Small intestine (tissue), 7 donors: ENCODE measurements at regions not wholly inside any gene's neighbourhood (a gene's known extent, or its start where the extent isn't known, plus 50 kb on each side); places are given as distances from the start of the nearest gene placed in this dataset.

Experiments used
- DNase-seq, 2 donors: peaks; one replicate each; pipeline versions ENCODE4 v3.0.0 to v3.0.0-alpha.2; 2013
- FAIRE-seq: peaks from 2 replicates; lab custom pipeline; 2012; peaks lifted over from hg19 to GRCh38; lab: Jason Lieb, UNC
- H3K27ac ChIP-seq, 3 donors: one replicate each; pipeline ENCODE4 v1.5.1; 2013; ENCODE audit warnings: low read length in 2 of 3, mild to moderate bottlenecking in 2 of 3, control low read depth in 1 of 3, inconsistent platforms in 1 of 3, low read depth in 1 of 3, moderate library complexity in 1 of 3
- H3K27me3 ChIP-seq, 3 donors: one replicate each; pipeline ENCODE4 v1.6.1; 2013; ENCODE audit warnings: low read length in 3 of 3, inconsistent platforms in 1 of 3; ENCODE audit not compliant: control insufficient read depth in 3 of 3, insufficient read depth in 3 of 3
- H3K36me3 ChIP-seq, 3 donors: one replicate each; pipeline ENCODE4 v1.6.1; 2013; ENCODE audit warnings: low read length in 3 of 3, inconsistent platforms in 1 of 3, low read depth in 1 of 3, mild to moderate bottlenecking in 1 of 3, moderate library complexity in 1 of 3; ENCODE audit not compliant: control insufficient read depth in 3 of 3, insufficient read depth in 2 of 3
- H3K4me1 ChIP-seq, 3 donors: one replicate each; pipeline ENCODE4 v1.6.1; 2013; ENCODE audit warnings: low read length in 2 of 3, inconsistent platforms in 1 of 3, low read depth in 1 of 3, mild to moderate bottlenecking in 1 of 3, moderate library complexity in 1 of 3; ENCODE audit not compliant: control insufficient read depth in 3 of 3, insufficient read depth in 2 of 3
- H3K4me3 ChIP-seq, 3 donors: one replicate each; pipeline ENCODE4 v1.5.1; 2013; ENCODE audit warnings: low read length in 3 of 3, control low read depth in 1 of 3, inconsistent platforms in 1 of 3, low read depth in 1 of 3, mild to moderate bottlenecking in 1 of 3, moderate library complexity in 1 of 3
- H3K9me3 ChIP-seq, 2 donors: one replicate each; pipeline ENCODE4 v1.6.1; 2013; ENCODE audit warnings: low read depth in 1 of 2, low read length in 1 of 2; ENCODE audit not compliant: control insufficient read depth in 2 of 2, insufficient read depth in 1 of 2
- WGBS, 3 donors: extraction: QIAGEN DNeasy Blood & Tissue Kit; methylation state at CpG; one replicate each; pipeline ENCODE4 v1.1.7; 2013; 5-methylcytosine and 5-hydroxymethylcytosine counted together
- donor health status: healthy with polysubstance abuse.
- donor health status: control.
- donor health status: control.
- donor health status: Bipolar disorder and iron deficiency.
- donor health status: healthy.

GRCh38 chr4:126871810-126872209 is 760.9 kb upstream of the INTU start:
- no peak for DNase-seq
- Histone ChIP-seq H3K4me1 (no peaks in the 10 kb centered on the region), H3K27me3 (no peaks in the 10 kb centered on the region), H3K36me3 (no peaks in the 10 kb centered on the region), H3K9me3 (peaks cover 0 to 17% of the 10 kb centered on the region in 2 donors), H3K4me3 (no peak overlapping the region), H3K27ac (no peak overlapping the region)
- no peak for FAIRE-seq

GRCh38 chr4:126874533-126874932 is 758.2 kb upstream of the INTU start:
- Histone ChIP-seq H3K36me3 (no peaks in the 10 kb centered on the region), H3K27ac (no peak overlapping the region), H3K27me3 (no peaks in the 10 kb centered on the region), H3K4me3 (no peak overlapping the region), H3K4me1 (no peaks in the 10 kb centered on the region), H3K9me3 (peaks cover 0 to 10% of the 10 kb centered on the region in 2 donors)
- no peak for DNase-seq
- FAIRE-seq = no peak
- 86 to 93% (median 90%) methylated on average over 19 of the region's 19 CpGs for WGBS, 3 donors

DNA sequence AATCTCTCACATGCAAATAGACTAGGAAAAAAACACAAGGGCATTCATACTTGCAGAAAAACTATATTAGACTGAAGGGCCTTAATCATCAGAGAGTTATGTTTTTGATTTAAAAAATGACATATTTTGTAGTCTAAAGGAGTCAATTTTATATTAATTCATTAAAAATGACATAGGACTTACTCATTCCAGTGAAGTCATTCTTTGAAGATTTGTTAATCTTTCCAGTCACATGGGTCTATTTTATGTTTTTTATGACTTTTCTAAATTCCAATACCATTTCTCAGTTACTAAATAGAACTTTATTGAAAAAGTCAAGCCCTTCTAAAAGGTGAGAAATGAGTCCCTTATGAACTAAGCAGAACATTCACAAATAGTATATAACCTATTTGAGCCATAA is 743.8 kb upstream of the INTU start:
- Histone ChIP-seq H3K9me3 (no peaks in the 10 kb centered on the region), H3K27me3 (no peaks in the 10 kb centered on the region), H3K36me3 (no peaks in the 10 kb centered on the region), H3K4me1 (no peaks in the 10 kb centered on the region), H3K27ac (no peak overlapping the region), H3K4me3 (no peak overlapping the region)
- FAIRE-seq (no peak), DNase-seq (no peak)

DNA sequence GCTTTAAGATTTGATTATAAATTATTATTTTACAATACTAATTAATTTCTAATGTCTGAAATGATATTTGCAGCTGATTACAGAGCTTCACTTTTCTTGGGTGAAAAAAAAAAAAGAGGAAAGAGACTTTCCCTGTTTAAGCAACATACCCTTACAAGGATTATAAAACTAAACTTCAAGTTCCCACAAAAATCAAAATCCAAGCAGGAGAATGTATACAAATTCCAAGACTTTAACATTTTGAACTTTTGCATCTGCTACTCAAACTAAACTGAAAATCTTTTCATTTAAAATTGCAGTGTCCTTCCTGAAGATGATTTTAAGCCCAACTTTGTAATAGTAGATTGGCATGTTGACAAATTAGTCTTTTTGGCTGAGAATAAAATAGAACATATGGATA is 742.4 kb upstream of the INTU start:
- no peak for FAIRE-seq
- Histone ChIP-seq H3K27ac (no peak overlapping the region), H3K27me3 (no peaks in the 10 kb centered on the region), H3K4me3 (no peak overlapping the region), H3K36me3 (no peaks in the 10 kb centered on the region), H3K9me3 (no peaks in the 10 kb centered on the region), H3K4me1 (no peaks in the 10 kb centered on the region)
- no peak for DNase-seq

GRCh38 chr4:126890994-126891393 is 741.8 kb upstream of the INTU start:
- 45 to 52% (median 46%) methylated on average over 3 of the region's 3 CpGs for WGBS, 3 donors
- Histone ChIP-seq H3K36me3 (no peaks in the 10 kb centered on the region), H3K27ac (no peak overlapping the region), H3K4me3 (no peak overlapping the region), H3K27me3 (no peaks in the 10 kb centered on the region), H3K4me1 (no peaks in the 10 kb centered on the region), H3K9me3 (no peaks in the 10 kb centered on the region)
- no peak for DNase-seq
- FAIRE-seq = no peak

DNA sequence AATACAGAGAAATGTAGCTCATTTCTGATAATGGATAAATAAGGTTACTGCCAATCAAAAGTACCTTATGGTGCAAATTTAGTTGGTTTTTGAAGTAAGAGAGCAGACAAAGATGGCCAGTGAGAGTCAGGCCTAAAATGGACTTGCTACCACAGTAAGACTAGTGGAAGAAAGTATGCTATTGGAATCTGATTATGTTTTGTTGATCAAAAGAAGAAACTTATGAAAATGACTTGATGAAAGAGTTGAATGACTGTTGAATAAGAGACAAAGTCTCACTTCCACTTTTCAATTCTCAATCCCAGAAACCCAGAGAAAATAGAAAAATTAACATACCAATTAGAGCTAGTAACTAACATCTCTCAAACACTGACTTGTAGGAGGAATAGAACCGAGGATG is 737.8 kb upstream of the INTU start:
- no peaks in the 10 kb centered on the region for H3K36me3 ChIP-seq
- H3K27ac ChIP-seq = no peak overlapping the region
- WGBS, 3 donors = 62 to 84% (median 81%) methylated on average over 1 of the region's 1 CpG
- no peaks in the 10 kb centered on the region for H3K4me1 ChIP-seq
- DNase-seq = no peak
- H3K27me3 ChIP-seq = no peaks in the 10 kb centered on the region
- H3K9me3 ChIP-seq = peaks cover 0 to 18% of the 10 kb centered on the region in 2 donors
- no peak overlapping the region for H3K4me3 ChIP-seq
- no peak for FAIRE-seq

GRCh38 chr4:126895988-126896570 is 736.7 kb upstream of the INTU start:
- H3K27ac ChIP-seq = no peak overlapping the region
- no peaks in the 10 kb centered on the region for H3K36me3 ChIP-seq
- 87 to 89% (median 88%) methylated on average over 2 of the region's 2 CpGs for WGBS, 3 donors
- H3K9me3 ChIP-seq = peaks cover 0 to 18% of the 10 kb centered on the region in 2 donors
- FAIRE-seq (no peak), DNase-seq (no peak)
- no peaks in the 10 kb centered on the region for H3K27me3 ChIP-seq
- H3K4me3 ChIP-seq = no peak overlapping the region
- H3K4me1 ChIP-seq = no peaks in the 10 kb centered on the region

GRCh38 chr4:126897038-126897437 is 735.7 kb upstream of the INTU start:
- H3K27ac ChIP-seq = no peak overlapping the region
- no peaks in the 10 kb centered on the region for H3K4me1 ChIP-seq
- no peak overlapping the region for H3K4me3 ChIP-seq
- H3K36me3 ChIP-seq = no peaks in the 10 kb centered on the region
- no peak for DNase-seq
- WGBS, 3 donors = 59 to 87% (median 76%) methylated on average over 3 of the region's 3 CpGs
- peaks cover 0 to 18% of the 10 kb centered on the region in 2 donors for H3K9me3 ChIP-seq
- H3K27me3 ChIP-seq = no peaks in the 10 kb centered on the region
- no peak for FAIRE-seq

DNA sequence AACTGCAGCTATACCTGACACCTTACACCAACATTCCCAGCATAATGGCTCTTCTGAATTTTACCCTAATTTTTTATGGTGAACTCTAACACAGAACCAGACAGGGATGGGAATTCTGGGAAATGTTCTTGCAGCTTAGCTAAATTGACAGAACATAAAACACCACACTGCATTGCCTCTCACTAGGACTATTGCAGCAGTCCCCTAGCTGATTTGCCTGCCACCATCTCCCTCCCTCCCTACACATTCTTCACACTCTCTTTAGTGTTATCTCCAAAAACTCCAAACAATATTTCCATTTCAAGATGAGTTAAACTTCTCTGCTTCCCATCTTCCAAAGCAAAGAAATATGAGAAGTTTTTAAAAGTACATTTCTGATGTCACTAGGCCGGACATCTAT is 733.9 kb upstream of the INTU start:
- FAIRE-seq (no peak), DNase-seq (no peak)
- H3K36me3 ChIP-seq = no peaks in the 10 kb centered on the region
- peaks cover 0 to 18% of the 10 kb centered on the region in 2 donors for H3K9me3 ChIP-seq
- no peak overlapping the region for H3K4me3 ChIP-seq
- H3K27me3 ChIP-seq = no peaks in the 10 kb centered on the region
- no peak overlapping the region for H3K27ac ChIP-seq
- 91 to 94% (median 93%) methylated on average over 1 of the region's 1 CpG for WGBS, 3 donors
- H3K4me1 ChIP-seq = no peaks in the 10 kb centered on the region
